Activated CD8-positive, alpha-beta memory T cell treated with anti-CD3 and anti-CD28 coated beads, Interleukin-2, amount 50 U/mL, for 48 hours (primary cell): ENCODE measurements at regions not wholly inside any gene's neighbourhood (a gene's known extent, or its start where the extent isn't known, plus 50 kb on each side); places are given as distances from the start of the nearest gene placed in this dataset.
"Not testable (repeated sequence)": the region's sequence is repeated elsewhere in the genome, so short reads cannot be mapped to it uniquely, and the experiment has no call there.

Experiments used
- DNase-seq: peaks from one replicate; pipeline ENCODE4 v3.0.0-alpha.2; 2020

DNA sequence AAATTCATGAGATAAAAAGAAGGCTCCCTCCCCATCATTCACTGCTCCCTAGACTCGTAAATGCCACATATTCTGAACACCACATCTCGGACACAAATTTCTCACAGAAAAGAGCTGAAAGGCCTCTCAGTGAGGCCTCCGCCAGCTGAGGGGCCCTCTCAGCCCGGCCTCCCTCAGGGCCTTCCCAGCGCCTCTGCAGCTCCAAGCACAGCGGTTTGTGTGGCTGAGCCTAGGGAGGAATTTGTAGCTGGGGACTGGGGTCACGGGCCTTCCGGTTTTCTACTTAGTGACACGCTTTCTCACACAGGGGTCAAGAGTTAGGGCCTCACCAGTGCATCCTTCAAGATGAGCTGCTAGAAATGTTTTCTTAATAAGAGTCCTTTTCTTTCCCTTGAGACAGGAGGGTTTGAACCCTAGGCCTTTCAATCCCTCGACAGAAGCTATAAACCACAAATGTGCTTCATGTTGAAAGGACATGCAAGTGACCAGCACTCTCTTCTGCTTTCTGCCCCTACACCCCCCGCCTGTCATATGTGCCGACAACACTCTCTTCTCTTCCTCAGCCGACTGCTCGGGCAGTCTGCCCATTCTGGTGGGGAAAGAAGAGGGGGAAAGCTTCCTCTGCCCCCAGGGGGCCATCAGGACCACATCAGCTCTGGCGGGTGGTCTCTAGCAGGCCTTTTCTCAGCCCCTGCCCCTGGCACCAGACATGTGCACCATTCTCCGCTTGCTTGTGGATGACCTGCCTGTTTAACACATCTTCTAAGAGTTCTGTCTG is 104.9 kb downstream of the CHIC2 start:
- DNase-seq, result no peak

GRCh38 chr4:53956454-53956853 is 108.0 kb downstream of the CHIC2 start:
- no peak for DNase-seq

- DNase-seq, result no peak
These were observed 108.4 kb downstream of the CHIC2 start for GRCh38 chr4:53956053-53956452.

- DNase-seq, result no peak
These were observed 113.0 kb downstream of the CHIC2 start for GRCh38 chr4:53951414-53951813.

- no peak for DNase-seq
These were observed 120.9 kb downstream of the CHIC2 start for GRCh38 chr4:53943345-53944085.

GRCh38 chr4:53942712-53943111 is 121.7 kb downstream of the CHIC2 start:
- DNase-seq, result no peak

DNA sequence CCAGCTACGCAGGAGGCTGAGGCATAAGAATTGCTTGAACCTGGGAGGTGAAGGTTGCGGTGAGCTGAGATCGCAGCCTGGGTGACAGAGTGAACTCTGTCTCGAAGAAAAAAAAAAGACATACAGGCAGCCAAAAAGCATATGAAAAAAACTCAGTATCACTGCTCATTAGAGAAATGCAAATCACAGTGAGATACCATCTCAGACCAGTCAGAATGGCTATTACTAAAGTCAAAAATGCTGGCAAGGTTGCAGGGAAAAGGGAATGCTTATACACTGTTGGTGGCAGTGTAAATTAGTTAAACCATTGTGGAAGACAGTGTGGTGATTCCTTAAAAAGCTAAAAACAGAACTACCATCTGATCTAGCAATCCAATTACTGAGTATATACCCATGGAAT is 123.1 kb downstream of the CHIC2 start:
- no peak for DNase-seq

DNA sequence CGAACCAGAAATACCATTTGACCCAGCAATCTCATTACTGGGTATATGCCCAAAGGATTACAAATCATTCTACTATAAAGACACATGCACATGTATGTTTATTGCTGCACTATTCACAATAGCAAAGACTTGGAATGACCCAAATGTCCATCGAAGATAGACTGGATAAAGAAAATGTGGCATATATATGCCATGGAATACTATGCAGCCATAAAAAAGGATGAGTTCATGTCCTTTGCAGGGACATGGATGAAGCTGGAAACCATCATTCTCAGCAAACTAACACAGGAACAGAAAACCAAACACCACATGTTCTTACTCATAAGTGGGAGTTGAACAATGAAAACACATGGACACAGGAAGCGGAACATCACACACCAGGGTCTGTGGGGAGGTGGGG is 124.5 kb downstream of the CHIC2 start:
- not testable (repeated sequence) for DNase-seq

GRCh38 chr4:53937918-53938317 is 126.5 kb downstream of the CHIC2 start:
- DNase-seq, result no peak

DNA sequence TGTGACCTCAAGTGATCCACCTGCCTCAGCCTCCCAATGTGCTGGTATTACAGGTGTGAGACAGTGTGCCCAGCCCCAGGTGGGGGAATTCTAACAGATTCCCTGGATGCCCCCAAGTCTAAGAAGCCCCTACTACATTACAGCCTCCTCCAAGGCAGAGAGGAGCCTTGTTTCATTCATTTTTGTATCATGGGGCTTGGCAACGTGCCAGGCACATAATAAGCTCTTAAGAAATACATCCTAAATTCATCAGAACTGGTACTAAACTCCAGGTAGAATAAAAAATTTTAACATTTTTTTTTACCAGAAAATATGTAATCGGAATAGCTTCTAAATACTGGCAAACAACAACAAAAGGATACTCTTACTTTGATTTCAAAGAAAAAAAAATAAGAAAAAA is 127.1 kb downstream of the CHIC2 start:
- no peak for DNase-seq

GRCh38 chr4:53935780-53936179 is 128.6 kb downstream of the CHIC2 start:
- DNase-seq, result no peak

DNA sequence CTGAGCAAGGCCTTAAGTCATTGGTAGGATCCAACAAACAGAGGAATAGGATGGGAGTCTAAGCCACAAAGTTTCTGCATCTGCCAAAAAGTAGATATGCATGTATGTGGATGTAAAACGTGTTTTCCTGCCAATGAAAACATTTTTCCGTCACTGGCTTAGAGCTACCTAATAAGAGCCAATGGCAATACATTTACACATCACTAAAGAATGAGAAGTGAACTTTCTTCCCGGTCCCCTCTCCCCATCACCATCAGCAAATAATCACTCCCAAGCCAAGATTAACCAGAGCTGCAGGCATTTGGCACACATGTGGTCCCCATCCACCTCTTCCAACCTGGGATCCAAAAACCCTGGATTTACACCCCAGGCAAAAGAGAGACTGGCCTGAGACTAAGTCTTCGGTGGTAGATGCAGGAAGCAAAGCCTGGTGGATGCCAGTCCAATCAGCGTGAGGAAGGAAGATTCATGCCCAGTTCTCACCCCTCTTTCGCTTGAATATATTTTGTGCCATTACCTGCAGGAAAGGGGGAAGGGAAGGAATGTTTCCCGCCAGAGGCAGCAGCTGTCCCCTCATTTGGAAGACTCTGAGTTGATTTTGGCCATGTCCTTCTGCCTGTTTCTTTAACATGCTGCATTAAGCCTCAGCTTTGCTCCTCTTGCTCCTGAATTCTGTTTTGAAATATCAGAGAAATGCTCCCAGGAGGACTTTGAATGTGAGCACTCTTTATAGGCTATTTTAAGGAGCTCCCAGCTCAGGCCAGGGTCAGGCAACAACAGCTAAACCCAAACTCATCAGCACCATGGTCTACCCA is 131.4 kb downstream of the CHIC2 start:
- no peak for DNase-seq

DNA sequence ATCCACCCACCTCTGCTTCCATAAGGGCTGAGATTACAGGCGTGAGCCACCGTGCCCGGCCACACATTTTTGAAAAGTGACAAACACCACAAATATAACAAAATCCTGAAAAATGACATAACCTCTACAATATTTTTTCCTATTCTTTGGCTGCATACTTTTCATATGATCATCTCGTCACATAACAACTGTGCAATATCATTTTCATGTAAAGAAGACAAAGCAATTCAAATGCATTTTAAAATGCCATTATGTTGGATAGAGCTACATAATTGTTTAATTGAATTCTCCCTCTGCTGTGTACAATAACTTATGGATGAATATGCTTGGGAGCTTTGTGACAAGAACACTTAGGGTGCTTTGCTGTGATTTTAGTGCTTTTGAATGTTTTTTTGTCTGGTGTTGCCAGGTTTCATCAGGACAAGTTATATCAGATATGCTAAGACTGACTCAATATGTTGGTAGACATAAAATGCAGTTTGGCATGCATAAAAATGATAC is 132.9 kb downstream of the CHIC2 start:
- no peak for DNase-seq

DNA sequence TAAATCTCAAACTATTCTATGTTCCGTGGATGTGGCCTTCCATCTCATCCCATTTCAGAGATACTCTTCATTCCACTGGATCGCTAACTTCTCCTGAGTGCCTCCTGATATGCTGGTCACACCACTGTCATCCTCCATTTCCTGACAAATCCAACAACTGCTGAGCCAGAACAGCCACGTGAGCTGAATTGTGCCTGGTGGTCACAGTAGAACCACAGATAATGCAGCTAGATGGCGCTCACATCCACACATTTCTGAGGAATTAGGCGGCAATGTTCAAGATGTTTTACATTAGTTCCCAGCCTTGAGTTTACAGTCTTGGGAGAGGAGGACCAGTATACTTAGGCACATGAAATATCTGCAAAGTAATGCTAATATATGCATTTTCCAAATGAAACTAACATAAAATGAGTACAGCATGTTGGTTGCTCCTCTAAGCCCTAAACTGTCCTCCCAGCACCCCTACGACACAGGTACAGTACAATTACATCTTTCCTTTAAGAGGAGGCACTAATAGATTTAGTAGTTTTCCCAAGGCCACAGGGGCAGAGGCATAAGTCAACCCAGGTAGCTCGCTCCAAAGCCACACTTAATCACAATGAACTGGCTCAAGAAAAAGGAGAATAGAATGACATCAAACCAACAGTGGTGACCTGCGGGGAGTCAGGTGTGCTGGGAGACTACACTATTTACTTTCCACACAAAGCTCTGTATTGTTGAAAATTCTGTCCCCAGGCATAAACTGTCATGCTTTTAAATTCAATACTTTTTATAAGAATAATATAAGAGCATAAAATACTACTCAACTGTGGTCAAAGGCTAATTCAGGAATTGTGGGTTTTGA is 134.2 kb downstream of the CHIC2 start:
- DNase-seq, result no peak

DNA sequence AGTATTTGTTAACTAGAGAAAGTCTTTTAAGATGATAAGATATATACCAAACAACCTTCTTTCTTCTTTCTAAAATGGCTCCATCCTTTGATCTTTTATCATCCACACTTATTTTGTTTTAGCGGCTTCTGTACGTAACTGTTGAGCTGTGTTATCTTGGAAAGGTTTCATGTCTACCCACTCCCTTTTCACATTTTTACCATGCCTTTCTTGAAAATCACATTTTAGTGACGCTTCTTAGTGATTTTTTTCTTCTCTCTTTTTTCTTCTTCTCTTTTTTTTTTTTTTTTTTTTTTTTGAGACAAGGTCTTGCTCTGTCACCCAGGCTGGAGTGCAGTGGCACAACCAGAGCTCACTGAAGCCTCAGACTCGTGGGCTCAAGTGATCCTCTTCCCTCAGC is 135.1 kb downstream of the CHIC2 start:
- DNase-seq, result no peak

DNA sequence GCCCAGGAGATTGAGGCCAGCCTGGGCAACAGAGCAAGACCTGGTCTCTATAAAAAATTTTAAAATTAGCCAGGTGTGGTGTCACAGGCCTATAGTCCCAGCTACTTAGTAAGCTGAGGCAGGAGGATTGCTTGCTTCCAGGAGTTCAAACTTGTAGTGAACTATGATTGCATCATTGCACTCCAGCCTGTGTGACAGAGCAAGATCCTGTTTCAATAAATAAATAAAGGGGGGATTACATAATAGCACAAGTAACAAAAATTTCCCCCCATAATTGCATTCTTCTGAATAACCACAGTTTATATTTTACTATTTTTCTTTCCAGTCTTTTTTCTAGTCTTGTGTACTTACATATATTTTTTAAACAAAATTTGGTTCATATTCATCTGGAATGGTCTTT is 135.6 kb downstream of the CHIC2 start:
- no peak for DNase-seq

- no peak for DNase-seq
These were observed 139.3 kb downstream of the CHIC2 start for GRCh38 chr4:53925050-53925605.

GRCh38 chr4:53924333-53925049 is 139.9 kb downstream of the CHIC2 start:
- no peak for DNase-seq

GRCh38 chr4:53923921-53924320 is 140.5 kb downstream of the CHIC2 start:
- no peak for DNase-seq

DNA sequence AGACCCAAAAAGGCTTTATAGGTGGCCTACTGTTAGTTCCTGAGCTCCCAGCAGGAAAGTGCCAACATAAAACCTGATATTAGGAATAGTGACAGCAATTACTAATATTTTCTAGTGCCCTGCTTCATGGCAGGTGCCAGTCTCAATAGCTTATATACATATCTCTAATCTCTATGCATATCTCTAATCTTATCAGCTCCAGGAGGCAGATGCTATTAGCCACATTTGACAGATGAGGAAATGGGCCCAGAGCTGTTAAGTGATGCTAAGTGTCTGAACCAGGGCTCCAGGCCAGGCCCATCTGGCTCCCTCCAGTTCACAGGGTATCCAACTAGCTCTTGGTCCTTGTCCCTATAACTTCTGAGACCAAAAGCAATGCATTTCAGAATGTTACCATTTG is 142.5 kb downstream of the CHIC2 start:
- no peak for DNase-seq

DNA sequence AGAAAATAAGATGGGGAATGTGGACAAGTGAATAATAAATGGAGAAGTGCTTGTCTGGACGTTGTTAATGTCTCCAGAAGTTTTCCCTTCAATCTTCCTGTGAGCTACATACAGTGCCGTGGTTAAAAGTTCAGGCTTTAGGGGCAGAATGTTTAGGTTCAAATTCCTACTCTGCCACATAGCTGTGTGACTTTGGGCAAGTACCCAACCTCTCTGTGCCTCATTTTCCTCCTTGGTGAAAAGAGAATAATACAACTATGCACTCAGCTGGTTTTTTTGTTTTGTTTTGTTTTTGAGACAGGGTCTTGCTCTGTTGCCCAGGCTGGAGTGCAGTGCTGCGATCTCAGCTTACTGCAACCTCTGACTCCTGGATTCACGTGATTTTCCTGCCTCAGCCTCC is 143.5 kb downstream of the CHIC2 start:
- DNase-seq, result no peak

- no peak for DNase-seq
These were observed 144.3 kb downstream of the CHIC2 start for GRCh38 chr4:53920116-53920515.
